ENCODE measurements at regions not wholly inside any gene's neighbourhood (a gene's known extent, or its start where the extent isn't known, plus 50 kb on each side); places are given as distances from the start of the nearest gene placed in this dataset.

DNA sequence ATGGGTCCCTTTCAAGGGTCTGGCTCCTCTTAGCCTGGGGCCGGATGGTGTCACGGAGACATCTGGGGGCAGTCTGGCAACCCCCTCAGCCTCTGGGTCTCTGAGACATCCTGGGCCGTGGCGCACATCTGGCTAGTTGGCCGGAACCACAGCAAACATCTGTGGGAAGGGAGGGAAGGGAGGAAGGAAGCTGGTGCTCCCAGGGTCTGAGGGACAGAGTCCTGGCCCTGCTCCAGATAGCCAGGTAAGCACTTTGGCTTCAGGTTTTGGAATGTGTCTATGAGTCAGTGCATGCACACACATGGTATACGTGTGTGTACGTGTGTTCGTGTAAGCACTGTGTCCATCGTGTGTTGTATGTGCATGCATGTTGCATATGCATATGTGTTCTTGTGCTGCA lies 225.1 kb downstream of the MN1 start:
- no peak overlapping the region for H3K4me3 Mint-ChIP-seq
- intact Hi-C loops (cut with micrococcal nuclease), result no loop called here
- H3K9me3 Mint-ChIP-seq (ENCODE audit: insufficient read depth), result no peaks in the 10 kb centered on the region
- ATAC-seq (ENCODE audit: low read depth), result no peak
- ChIA-PET POLR2A (no interaction called here), CTCF (no interaction called here)
- no peak overlapping the region for H3K4me3 ChIP-seq (ENCODE audit: control extremely low read depth in 1 of 5, extremely low read depth in 1 of 5, insufficient read depth in 1 of 5, low read depth in 2 of 5, low read length in 4 of 5)
- peaks cover 0 to 6% (median 0%) of the 10 kb centered on the region in 3 donors for H3K9me3 ChIP-seq (ENCODE audit: control extremely low read depth in 1 of 3, control insufficient read depth in 2 of 3, insufficient read depth in 1 of 3, low read length in 2 of 3)
- H3K4me1 ChIP-seq (ENCODE audit: control insufficient read depth in 2 of 2, insufficient read depth in 2 of 2, low read length in 2 of 2), result no peaks in the 10 kb centered on the region
- no peaks in the 10 kb centered on the region for H4K20me1 ChIP-seq (ENCODE audit: control insufficient read depth, insufficient read depth, low read length, poor library complexity, severe bottlenecking)
- TF ChIP-seq, protein P1, sequence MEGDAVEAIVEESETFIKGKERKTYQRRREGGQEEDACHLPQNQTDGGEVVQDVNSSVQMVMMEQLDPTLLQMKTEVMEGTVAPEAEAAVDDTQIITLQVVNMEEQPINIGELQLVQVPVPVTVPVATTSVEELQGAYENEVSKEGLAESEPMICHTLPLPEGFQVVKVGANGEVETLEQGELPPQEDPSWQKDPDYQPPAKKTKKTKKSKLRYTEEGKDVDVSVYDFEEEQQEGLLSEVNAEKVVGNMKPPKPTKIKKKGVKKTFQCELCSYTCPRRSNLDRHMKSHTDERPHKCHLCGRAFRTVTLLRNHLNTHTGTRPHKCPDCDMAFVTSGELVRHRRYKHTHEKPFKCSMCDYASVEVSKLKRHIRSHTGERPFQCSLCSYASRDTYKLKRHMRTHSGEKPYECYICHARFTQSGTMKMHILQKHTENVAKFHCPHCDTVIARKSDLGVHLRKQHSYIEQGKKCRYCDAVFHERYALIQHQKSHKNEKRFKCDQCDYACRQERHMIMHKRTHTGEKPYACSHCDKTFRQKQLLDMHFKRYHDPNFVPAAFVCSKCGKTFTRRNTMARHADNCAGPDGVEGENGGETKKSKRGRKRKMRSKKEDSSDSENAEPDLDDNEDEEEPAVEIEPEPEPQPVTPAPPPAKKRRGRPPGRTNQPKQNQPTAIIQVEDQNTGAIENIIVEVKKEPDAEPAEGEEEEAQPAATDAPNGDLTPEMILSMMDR (IDR thresholded peaks at IDR 0.05), result no peak
- TF ChIP-seq EZH2 (IDR thresholded peaks at IDR 0.05; ENCODE audit: borderline replicate concordance, insufficient read depth, low read depth, low read length, poor library complexity, severe bottlenecking), result no peak
- H3K4me1 Mint-ChIP-seq, result no peaks in the 10 kb centered on the region
- H3K27me3 Mint-ChIP-seq, result peaks cover 25% of the 10 kb centered on the region
- no peak overlapping the region for H2AFZ ChIP-seq (ENCODE audit: insufficient read depth, low read depth, low read length, poor library complexity, severe bottlenecking)
- H3K4me2 ChIP-seq (replicated peaks; ENCODE audit: low read depth, low read length, poor library complexity, severe bottlenecking), result no peak overlapping the region
- H3K27ac ChIP-seq (ENCODE audit: low read length in 2 of 2), result no peak overlapping the region
- H3K27ac Mint-ChIP-seq, result no peak overlapping the region
- no peaks in the 10 kb centered on the region for H3K36me3 ChIP-seq (replicated peaks in 1 of 2; ENCODE audit: control extremely low read depth in 1 of 2, control insufficient read depth in 1 of 2, extremely low read depth in 1 of 2, insufficient read depth in 2 of 2, low read length in 1 of 2)
- H3K27me3 ChIP-seq (replicated peaks in 1 of 4; ENCODE audit: control extremely low read depth in 1 of 4, control insufficient read depth in 3 of 4, insufficient read depth in 4 of 4, low read length in 3 of 4), result no peaks in the 10 kb centered on the region
- 59% methylated on average over 8 of the region's 9 CpGs for WGBS (ENCODE audit: insufficient coverage)
- DNase-seq, result no peak
- no peaks in the 10 kb centered on the region for H3K79me2 ChIP-seq (ENCODE audit: control insufficient read depth, insufficient read depth, low read length)
- no peak overlapping the region for H3K9ac ChIP-seq (ENCODE audit: low read length)

DNA sequence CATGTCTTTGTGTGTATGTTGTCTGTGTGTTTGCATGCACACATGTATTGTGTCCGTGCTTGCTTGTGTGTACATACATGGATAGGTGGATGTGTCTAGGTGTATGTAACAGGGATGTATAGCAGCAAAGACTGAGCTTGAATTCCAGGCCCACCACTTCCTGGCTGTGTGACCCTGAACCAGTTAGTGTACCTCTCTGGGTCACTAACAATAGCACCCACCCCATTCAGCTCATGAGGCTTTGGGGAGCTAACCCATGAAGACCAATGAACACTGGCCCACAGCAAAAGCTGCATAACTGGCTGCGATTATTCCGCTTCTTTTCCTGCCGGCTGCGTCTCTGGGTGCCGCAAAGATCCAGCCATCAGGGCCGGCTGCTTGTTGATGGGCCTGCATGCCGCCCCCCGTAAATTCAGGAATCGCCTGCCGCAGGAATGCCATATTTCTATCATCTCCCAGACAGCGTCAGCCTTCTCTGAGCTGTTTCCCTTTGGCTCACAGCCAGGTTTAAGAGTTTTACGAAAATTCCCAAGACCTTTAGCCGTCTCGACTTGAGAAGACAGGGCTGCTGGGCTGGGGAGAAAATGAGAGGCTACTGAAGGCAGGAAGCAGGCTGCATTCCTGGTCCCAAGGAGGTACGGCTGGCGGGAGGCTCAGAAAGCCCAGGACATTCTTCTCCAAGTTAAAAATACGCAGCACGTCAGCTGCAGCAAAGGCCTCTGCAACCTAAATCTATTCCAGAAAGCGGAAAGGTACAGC lies 224.6 kb downstream of the MN1 start:
- no peaks in the 10 kb centered on the region for H3K36me3 ChIP-seq (replicated peaks in 1 of 2; ENCODE audit: control extremely low read depth in 1 of 2, control insufficient read depth in 1 of 2, extremely low read depth in 1 of 2, insufficient read depth in 2 of 2, low read length in 1 of 2)
- DNase-seq (no peak), ATAC-seq (ENCODE audit: low read depth) (no peak)
- H4K20me1 ChIP-seq (ENCODE audit: control insufficient read depth, insufficient read depth, low read length, poor library complexity, severe bottlenecking), result no peaks in the 10 kb centered on the region
- H3K9me3 Mint-ChIP-seq (ENCODE audit: insufficient read depth), result no peaks in the 10 kb centered on the region
- H3K4me3 ChIP-seq (ENCODE audit: control extremely low read depth in 1 of 5, extremely low read depth in 1 of 5, insufficient read depth in 1 of 5, low read depth in 2 of 5, low read length in 4 of 5), result no peak overlapping the region
- no peaks in the 10 kb centered on the region for H3K4me1 Mint-ChIP-seq
- no peak overlapping the region for H3K9ac ChIP-seq (ENCODE audit: low read length)
- no peak overlapping the region for H3K4me3 Mint-ChIP-seq
- peaks cover 26% of the 10 kb centered on the region for H3K27me3 Mint-ChIP-seq
- WGBS (ENCODE audit: insufficient coverage), result 77% methylated on average over 18 of the region's 20 CpGs
- ChIA-PET POLR2A (no interaction called here), CTCF (no interaction called here)
- no peak overlapping the region for H3K27ac Mint-ChIP-seq
- H3K79me2 ChIP-seq (ENCODE audit: control insufficient read depth, insufficient read depth, low read length), result no peaks in the 10 kb centered on the region
- no peak overlapping the region for H3K4me2 ChIP-seq (replicated peaks; ENCODE audit: low read depth, low read length, poor library complexity, severe bottlenecking)
- intact Hi-C loops (cut with micrococcal nuclease), result no loop called here
- no peak overlapping the region for H2AFZ ChIP-seq (ENCODE audit: insufficient read depth, low read depth, low read length, poor library complexity, severe bottlenecking)
- H3K27ac ChIP-seq (ENCODE audit: low read length in 2 of 2), result no peak overlapping the region
- H3K27me3 ChIP-seq (replicated peaks in 1 of 4; ENCODE audit: control extremely low read depth in 1 of 4, control insufficient read depth in 3 of 4, insufficient read depth in 4 of 4, low read length in 3 of 4), result no peaks in the 10 kb centered on the region
- TF ChIP-seq EZH2 (IDR thresholded peaks at IDR 0.05; ENCODE audit: borderline replicate concordance, insufficient read depth, low read depth, low read length, poor library complexity, severe bottlenecking), result no peak
- TF ChIP-seq, protein P1 (IDR thresholded peaks at IDR 0.05), result no peak
- H3K4me1 ChIP-seq (ENCODE audit: control insufficient read depth in 2 of 2, insufficient read depth in 2 of 2, low read length in 2 of 2), result no peaks in the 10 kb centered on the region
- H3K9me3 ChIP-seq (ENCODE audit: control extremely low read depth in 1 of 3, control insufficient read depth in 2 of 3, insufficient read depth in 1 of 3, low read length in 2 of 3), result peaks cover 0 to 5% (median 0%) of the 10 kb centered on the region in 3 donors
